GM18507 (cell line): ENCODE measurements at regions not wholly inside any gene's neighbourhood (a gene's known extent, or its start where the extent isn't known, plus 50 kb on each side); places are given as distances from the start of the nearest gene placed in this dataset.
"Not testable (repeated sequence)": the region's sequence is repeated elsewhere in the genome, so short reads cannot be mapped to it uniquely, and the experiment has no call there.

Experiments used
- DNase-seq: peaks from one replicate; pipeline ENCODE4 v3.0.0; 2011; ENCODE audit warnings: low read depth; ENCODE audit not compliant: insufficient read length; ENCODE audit errors: extremely low spot score
- FAIRE-seq: peaks from 2 replicates; lab custom pipeline; 2011; peaks lifted over from hg19 to GRCh38; lab: Jason Lieb, UNC

DNA sequence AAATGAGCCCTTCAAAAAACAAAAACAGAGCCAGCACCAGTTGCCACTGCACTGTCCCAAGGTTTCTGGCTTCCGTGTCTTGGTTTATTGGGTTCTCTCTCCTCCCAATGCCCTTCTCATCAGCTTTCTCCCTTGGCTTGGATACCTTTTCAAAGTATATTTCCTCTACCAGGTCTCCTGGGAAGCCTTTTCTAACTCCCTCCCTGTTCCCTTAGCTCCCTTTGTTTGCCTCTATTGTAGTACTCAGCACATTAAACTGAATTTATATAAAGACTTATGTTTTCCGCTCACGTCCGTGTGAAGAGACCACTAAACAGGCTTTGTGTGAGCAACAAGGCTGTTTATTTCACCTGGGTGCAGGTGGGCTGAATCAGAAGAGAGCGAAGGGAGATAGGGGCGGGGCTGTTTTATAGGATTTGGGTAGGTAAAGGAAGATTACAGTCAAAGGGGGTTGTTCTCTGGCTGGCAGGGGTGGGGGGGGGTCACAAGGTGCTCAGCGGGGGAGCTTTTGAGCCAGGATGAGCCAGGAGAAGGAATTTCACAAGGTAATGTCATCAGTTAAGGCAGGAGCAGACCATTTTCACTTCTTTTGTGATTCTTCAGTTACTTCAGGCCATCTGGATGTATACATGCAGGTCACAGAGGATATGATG is 89.7 kb upstream of the DNAH14 start:
- DNase-seq, FAIRE-seq: not testable (repeated sequence)

DNA sequence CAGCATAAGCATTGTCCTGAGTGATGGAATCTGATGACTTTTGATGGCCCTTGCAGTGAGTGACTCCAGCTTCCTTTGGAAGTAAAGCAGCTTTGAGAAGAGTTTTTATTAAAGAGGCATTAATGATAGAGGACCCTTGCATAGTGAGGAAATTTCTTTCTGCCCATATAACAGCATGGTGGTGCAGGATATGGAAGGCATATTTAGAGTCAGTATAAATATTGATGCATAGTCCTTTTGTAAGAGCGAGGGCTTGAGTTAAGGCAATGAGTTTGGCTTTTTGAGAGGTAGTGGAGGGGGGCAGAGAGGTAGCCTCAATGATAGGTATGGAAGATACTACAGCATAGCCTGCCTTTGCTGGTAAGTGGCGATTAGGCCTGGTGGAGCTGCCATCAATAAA is 87.7 kb upstream of the DNAH14 start:
- not testable (repeated sequence) for DNase-seq, FAIRE-seq

DNA sequence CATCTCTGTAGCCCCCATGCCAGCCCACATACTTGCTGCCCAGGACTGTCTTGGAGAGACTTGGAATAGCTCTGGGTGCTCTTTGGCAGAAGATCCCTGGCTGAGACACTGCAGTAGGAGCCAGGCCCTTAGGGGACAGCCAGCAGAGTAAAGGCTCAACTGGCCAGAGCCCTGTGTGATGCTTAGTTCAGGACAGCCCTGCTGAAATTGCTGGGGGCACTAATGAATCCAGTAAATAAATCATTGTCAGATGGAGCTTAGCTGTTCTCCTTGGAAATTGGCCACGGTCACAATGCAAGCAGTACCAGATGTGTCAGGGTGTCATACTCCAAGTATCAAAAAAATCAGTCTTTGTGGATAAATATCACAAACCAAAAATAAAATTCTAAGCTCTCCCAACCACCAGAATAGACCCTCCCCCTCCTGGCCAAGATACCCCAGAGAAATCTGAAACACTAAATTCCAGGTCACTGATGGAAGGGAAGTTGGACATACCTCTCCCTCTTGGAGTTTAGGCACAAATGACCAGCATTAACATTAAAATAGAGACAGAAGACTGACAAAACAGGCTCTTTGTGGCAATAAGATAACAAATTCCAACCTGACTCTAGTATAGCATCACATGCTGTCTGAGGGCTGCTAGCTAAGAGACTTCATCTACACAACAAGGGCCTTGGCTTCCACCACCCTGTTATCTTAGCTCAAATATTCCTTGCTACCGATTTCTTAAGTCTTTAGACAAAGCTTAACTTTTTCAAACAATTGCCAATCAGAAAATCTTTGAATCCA is 83.2 kb upstream of the DNAH14 start:
- DNase-seq (no peak), FAIRE-seq (no peak)

DNA sequence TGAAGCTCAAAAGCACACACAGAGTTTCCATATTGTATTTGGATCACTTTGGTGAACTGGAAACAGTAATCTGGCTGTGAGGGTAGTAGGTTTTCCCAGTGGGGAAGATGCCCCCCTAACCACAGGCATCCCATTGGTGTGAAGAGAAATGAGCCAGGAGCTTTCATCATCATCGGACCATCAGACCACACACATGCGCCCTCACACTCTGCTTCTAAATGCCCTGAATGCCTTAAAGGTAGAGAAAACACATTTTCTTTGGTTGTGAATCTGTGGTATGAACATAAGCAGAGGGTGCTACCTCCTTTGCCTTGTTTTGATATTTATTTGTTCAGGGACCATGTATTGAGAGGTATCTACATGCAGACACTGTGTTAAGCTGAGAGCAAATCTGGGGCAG is 79.0 kb upstream of the DNAH14 start:
- FAIRE-seq, result no peak
- DNase-seq, result no peak

DNA sequence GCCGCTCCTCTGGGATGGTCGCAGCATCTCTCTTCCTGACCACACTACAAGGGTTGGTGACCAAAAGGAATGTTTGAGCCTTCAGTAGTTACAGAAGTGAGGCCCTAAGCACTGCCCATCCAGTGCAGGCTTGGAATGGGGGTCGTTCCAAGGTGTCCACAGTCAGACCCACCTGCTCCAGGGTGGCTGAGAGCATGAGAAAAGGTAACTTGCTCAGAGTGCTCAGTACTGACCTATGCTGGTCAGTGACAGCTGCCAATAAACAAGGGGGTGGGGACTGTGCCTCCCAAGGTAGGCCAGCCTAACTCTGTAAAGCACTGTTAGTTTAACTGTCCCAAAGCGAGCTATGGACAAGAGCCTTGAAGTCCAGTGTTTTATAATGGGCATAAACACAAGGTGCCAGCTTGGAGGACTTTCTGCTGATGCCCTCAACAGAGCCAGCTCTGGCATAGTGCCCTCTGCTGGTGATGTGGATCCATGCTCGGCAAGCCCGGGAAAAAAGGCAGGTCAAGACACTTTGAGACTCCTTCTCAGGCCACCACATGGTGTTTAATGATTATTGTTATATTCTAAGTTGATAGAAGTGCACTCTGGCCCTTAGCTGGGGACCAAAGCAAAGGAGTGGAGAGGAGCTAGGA is 78.1 kb upstream of the DNAH14 start:
- FAIRE-seq (peak; percentile 77), DNase-seq (peak; percentile 44)

DNA sequence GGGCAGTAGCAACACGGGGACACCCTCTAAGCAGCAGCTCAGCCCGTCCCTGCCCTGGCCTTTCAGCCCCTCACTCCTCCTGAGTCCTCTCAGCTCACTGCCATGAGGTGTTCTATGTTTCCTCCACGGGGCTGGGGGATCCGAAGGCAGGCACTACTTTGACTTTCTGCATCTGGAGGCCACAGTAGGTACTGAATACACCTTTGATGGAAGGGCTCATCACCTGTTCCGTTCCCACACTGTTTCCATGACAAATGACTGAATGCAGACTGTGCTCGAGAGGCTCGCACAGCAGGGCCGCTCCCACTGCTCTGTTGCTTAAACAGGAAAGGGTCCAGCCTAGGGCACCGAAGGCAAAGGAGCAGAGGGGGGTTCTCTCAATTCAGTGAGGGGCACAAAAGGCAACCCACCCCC is 77.6 kb upstream of the DNAH14 start:
- FAIRE-seq (no peak), DNase-seq (no peak)

DNA sequence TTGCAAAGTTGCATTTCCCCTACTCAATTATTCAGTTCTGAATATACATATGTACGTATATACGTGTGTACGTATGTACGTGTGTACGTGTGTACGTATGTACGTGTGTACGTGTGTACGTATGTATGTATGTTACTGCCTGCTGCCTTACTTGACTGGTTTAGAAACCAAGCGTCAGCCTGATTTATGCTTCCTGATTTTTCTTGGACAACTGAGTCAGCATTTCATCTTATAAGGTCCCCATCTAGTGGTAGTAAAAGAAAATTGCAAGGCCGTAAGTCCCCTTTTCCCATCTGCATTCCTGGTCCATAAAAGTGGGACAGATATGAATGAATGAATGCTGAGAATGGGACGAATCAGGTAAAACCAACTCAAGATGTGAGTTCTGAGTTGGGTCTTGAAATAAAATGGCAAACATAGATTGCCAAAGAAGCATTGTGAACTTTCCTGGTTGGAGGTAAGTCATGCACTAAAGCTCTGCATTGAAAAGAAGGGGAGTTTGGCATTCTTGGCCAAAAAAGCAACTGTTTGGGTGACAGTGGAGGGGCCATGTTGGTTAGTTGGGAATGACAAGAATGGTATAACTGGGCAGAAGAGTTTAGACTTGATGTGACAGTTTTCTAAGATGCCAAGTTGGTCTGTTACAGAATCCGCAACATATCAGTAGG is 76.4 kb upstream of the DNAH14 start:
- FAIRE-seq (peak; percentile 58), DNase-seq (no peak)

DNA sequence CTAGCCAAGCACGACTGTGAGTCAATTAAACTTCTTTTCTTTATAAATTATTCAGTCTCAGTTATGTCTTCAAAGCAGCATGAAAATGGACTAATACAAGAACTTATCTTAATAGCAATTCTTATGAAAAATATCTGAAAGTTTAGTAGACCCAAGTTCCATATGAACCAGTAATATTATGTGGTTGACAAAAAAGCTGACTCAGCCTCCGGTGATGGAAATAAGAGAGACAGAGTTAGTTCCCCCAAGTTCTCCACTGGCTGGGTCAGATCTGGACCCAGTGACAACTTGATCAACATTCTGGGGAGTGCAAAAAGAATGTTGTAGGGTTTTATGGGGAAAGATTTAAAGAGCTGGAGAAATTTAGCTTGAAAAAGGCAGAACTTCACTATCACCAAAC is 72.5 kb upstream of the DNAH14 start:
- DNase-seq (no peak), FAIRE-seq (no peak)

DNA sequence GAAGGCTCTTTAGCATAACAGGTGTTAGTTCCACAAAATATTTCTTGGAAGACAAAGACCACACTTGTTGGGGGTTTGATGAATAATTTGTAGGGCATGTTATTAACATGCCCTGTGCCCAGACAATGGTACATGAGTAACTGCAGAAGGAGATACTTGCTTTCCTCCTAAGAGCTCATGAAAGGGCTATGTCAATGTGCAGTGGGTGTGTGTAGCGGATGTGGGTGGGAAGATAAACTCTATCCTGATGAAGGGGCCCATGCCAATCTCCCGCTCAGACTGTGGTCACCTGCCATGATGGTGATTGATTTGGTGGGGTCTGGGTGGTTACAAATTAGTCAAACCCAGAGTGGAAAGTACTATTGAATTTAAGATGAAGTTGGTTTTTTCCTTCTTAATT is 69.8 kb upstream of the DNAH14 start:
- DNase-seq (no peak), FAIRE-seq (no peak)

DNA sequence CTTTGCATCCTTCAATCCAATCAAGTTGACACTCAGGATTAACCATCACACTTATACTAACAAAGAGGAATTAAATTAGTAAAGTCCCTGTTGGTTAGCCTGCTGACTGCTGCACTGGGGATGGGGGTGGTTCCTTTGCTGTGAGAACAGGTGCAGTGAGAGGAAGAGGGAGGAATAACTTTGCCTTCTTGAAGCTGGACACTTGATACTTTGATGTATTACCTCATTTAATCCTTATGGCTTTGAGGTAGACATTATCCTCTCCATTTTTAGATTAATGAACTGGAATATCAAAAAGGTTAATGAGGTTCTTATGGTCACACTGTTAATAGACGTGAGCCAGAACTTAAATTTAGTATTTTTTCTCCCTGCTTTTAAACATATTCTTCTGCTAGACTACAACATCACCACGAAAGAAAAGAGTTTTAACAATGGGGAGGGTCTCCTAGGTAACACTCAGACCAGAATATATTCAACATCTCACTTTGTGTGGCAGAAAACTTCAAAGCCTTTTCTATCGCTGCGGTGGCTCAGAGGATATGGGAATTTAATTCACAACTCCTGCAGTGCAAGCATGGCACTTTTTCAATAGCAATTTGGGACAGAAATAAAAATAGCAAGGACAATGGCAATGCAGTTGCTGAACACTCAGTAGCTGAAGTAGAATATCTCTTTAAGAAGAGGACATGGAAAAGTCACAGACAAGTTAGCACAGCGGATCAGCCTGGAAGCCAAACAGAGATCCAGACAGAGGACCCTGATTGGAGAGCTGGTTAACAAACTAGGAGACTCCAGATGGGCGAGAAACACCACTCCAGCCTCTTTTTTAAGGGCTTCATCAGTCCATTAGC is 68.8 kb upstream of the DNAH14 start:
- DNase-seq (no peak), FAIRE-seq (no peak)

DNA sequence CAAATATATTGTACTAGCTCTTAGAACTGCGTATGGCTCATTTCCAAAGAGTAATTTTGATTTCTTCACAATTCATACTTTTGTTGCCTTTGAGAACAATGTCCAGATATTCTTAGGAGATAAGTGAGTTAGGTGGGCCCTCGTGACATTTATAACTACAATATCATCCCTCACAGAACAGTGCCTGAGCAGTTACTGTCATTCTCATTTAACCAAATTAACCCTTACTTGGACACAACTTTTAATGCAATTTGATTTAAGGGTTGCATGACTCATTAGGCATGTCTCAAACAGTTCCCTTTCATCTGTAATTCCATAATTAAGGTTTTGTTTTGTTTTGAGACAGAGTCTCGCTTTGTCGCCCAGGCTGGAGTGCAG is 68.1 kb upstream of the DNAH14 start:
- no peak for DNase-seq
- no peak for FAIRE-seq

DNA sequence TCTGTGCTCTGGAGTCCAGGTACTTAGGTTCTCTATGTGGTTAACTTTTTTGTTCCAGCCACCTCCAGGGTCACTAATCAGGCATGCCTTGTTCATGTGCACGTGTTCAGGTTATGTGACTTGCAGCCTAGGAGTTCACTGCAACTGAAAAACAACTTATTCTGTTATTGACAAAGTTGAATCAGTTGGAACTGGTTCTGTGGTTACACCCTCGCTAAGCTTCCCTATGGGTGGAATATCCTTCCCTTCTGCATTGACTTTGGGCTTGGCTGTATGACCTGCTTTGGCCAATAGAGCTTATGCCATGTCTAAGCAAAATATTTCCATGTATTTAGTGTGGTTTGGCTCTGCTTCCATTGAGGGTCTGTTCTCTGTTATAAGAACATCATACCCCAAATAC is 66.0 kb upstream of the DNAH14 start:
- no peak for FAIRE-seq
- no peak for DNase-seq

DNA sequence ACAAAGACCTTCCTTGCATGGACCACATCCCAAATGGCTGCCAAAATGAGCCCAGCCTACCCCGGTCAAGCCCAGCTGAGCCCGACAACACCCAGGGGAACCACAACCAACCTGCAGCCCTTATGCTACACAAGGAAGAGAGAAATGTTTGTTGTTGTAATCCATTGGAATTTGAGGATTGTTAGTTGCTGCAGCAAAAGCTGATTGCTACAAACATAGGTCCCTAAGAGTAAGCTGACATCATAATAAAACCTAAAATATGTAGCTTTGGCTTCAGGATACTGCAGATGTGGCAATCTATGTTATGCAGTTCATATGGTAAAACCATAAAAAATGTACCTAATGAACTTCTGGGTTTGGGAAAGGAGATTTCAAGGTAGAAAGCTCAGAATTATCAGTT is 65.5 kb upstream of the DNAH14 start:
- FAIRE-seq (no peak), DNase-seq (no peak)

DNA sequence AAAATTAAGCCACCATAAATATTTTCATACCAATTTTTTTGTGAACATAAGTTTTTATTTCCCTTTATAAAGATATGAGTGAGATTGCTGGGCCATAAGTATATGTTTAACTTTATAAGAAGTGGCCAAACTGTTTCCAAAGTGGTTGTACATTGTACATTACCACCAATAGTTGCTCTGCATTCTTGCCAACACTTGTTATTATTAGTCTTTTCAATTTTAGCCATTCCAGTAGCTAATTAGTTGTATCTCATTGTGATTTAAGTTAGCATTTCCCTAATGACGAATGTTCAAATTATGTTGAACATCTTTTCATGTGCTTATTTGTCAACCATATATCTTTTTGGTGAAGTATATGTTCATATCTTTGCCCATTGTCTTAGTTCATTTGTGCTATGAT is 64.0 kb upstream of the DNAH14 start:
- DNase-seq, result no peak
- FAIRE-seq, result no peak

DNA sequence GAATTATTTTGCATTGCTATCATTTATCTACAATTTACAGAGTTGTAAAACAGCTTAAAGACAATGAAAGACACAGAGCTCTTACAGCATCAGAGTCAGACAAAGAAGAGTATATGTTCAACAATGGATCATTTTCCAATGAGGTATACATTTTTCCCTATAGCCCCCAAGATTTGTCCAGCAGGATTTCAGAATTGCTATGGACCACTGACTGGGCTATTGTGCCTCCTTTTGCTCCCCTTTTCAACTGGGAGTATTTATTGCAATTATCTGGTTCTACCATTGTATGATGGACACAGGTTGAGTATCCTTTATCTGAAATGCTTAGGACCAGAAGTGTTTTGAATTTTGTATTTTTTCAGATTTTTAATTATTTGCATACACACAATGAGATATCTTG is 62.5 kb upstream of the DNAH14 start:
- FAIRE-seq (no peak), DNase-seq (no peak)

DNA sequence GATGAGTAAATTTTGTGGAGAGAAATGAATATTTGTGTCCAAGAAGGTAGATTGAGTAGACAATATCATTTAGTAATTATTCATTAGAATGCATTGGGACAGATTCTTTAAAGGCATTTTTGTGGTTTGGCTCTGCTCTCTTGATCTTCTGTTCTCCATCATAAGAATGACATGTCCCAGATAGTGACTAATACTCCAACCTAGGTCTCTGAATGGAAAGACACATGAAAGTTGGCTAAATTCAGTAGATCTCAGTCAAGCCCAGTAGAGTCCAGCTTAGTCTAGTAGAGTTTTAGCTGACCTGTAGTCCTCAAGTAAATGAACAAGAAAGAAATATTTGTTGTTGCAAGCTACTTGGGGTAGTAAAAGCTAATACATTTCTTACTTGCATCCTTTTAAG is 61.8 kb upstream of the DNAH14 start:
- DNase-seq, result no peak

DNA sequence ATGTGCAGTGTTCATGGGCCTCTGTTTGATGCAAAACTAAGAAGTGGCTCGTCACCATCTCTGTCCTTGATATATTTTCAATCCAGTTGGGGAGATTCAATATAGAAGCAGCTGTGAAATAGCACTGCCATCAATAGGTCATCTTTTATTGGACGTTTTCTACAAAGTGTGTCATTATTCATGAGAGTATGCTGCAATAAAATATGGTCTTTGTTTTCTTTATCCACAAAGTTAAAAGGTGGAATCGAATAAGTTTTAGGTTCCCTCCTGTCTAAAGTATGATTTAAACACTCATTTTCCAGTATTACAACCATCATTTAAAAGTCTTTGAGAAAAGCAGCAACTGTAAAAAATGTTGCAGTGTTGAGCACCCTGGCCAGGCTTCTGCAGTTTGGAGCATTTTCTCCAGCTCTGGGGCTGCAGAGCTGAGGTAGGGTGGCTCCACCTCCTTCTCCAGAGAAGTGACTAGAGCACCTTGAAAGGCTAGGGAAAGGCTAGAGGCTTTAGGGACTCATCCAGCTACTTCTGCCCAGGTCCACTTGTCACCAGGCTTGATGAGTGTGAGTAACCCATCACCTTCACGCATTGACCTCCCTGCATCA is 56.5 kb upstream of the DNAH14 start:
- DNase-seq (no peak), FAIRE-seq (no peak)

More for the DNA sequence above, 61.8 kb upstream of the DNAH14 start:
- FAIRE-seq, result no peak

DNA sequence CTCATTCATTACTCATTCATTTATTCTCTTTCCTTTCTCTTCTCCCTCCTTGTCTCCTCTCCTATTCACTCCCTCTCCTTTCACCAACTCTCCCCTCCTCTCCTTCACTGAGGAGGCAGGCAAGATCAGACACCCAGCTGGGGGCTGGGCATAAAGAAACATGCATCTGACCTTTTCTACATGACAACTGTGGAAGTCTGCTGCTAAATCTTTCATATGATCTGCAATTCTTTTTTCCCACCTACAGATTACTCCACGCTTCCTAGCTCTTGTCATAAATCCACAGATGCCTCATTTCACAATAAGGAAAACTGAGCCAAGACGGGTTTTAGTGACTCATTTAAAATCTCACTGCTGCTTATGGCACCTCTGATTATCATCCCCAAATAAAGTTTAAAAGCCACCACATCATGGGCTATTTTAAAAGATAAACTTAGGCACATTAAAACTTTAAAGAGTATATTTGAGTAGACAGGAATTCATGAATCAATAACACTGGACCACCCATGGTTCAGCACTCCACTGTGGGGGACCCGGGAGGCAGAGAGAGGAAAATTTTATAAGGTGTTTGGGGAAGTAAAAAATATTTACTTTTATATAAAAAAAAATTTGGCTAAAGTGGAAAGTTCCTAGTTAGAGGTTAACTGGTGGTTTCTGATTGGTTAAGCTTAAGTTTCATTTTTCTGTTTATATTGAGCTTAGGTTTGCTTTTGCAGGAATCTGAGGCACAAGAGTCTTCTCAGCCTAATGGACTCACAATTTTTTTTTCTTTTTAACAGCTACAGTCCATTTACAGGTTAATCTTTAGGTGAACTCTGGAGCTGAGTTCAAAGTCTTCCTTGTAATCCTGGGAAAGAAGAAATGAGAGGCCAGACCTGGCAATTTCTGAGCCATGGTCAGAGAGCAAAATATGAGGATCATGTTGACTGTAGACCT is 55.8 kb upstream of the DNAH14 start:
- DNase-seq (no peak), FAIRE-seq (no peak)
